Activated T-cell treated with anti-CD3 and anti-CD28 coated beads, Interleukin-2, amount 50 U/mL, for 1 hour (primary cell): ENCODE measurements at regions not wholly inside any gene's neighbourhood (a gene's known extent, or its start where the extent isn't known, plus 50 kb on each side); places are given as distances from the start of the nearest gene placed in this dataset.

ENCODE experiments used
- DNase-seq: peaks from one replicate; pipeline ENCODE4 v3.0.0-alpha.2; 2020

GRCh38 chr15:39194106-39194830 lies 386.6 kb upstream of the THBS1 start:
- no peak for DNase-seq

GRCh38 chr15:39195961-39196486 lies 384.9 kb upstream of the THBS1 start:
- DNase-seq, result no peak

- no peak for DNase-seq
These were observed 382.6 kb upstream of the THBS1 start for GRCh38 chr15:39198044-39199000.

GRCh38 chr15:39199076-39199475 lies 381.8 kb upstream of the THBS1 start:
- no peak for DNase-seq

GRCh38 chr15:39200586-39200985 lies 380.3 kb upstream of the THBS1 start:
- DNase-seq, result no peak

GRCh38 chr15:39202641-39203040 lies 378.2 kb upstream of the THBS1 start:
- DNase-seq, result no peak

GRCh38 chr15:39204031-39204430 lies 376.8 kb upstream of the THBS1 start:
- DNase-seq, result no peak

- no peak for DNase-seq
These were observed 375.8 kb upstream of the THBS1 start for GRCh38 chr15:39205081-39205480.

GRCh38 chr15:39205506-39206371 lies 375.1 kb upstream of the THBS1 start:
- DNase-seq, result no peak

- no peak for DNase-seq
These were observed 373.3 kb upstream of the THBS1 start for GRCh38 chr15:39207532-39208115.

- no peak for DNase-seq
These were observed 372.7 kb upstream of the THBS1 start for GRCh38 chr15:39208187-39208586.

GRCh38 chr15:39209548-39210211 lies 371.2 kb upstream of the THBS1 start:
- no peak for DNase-seq

GRCh38 chr15:39211108-39211979 lies 369.5 kb upstream of the THBS1 start:
- no peak for DNase-seq

- DNase-seq, result no peak
These were observed 367.5 kb upstream of the THBS1 start for GRCh38 chr15:39213385-39213840.

- no peak for DNase-seq
These were observed 365.9 kb upstream of the THBS1 start for GRCh38 chr15:39215015-39215414.

GRCh38 chr15:39216816-39217215 lies 364.1 kb upstream of the THBS1 start:
- DNase-seq, result no peak

GRCh38 chr15:39219608-39220007 lies 361.3 kb upstream of the THBS1 start:
- no peak for DNase-seq

- DNase-seq, result no peak
These were observed 354.5 kb upstream of the THBS1 start for GRCh38 chr15:39226169-39226937.

- DNase-seq, result no peak
These were observed 353.9 kb upstream of the THBS1 start for GRCh38 chr15:39227001-39227400.

- DNase-seq, result no peak
These were observed 352.0 kb upstream of the THBS1 start for GRCh38 chr15:39228889-39229288.
